ENCODE measurements at regions not wholly inside any gene's neighbourhood (a gene's known extent, or its start where the extent isn't known, plus 50 kb on each side); places are given as distances from the start of the nearest gene placed in this dataset.

DNA sequence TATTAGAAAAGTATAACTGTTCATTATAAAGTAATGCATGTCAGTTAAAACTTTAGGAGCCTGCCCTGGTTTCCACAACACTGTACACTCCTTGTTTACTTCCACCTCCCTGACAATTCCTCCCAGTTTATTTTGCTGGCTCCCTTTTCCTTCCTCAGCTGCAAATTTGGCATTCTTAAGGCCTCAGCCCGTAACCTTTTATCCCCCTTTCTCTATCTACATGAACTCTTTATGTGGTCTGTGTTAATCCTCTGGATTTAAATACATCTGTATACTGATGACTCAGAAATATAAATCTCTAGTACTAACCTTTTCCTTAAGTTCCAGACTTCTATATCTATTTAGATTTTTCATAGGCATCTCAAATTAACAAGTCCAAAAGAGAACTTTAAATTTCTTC lies 143.6 kb downstream of the OTOL1 start:
- TF ChIP-seq, protein P1, sequence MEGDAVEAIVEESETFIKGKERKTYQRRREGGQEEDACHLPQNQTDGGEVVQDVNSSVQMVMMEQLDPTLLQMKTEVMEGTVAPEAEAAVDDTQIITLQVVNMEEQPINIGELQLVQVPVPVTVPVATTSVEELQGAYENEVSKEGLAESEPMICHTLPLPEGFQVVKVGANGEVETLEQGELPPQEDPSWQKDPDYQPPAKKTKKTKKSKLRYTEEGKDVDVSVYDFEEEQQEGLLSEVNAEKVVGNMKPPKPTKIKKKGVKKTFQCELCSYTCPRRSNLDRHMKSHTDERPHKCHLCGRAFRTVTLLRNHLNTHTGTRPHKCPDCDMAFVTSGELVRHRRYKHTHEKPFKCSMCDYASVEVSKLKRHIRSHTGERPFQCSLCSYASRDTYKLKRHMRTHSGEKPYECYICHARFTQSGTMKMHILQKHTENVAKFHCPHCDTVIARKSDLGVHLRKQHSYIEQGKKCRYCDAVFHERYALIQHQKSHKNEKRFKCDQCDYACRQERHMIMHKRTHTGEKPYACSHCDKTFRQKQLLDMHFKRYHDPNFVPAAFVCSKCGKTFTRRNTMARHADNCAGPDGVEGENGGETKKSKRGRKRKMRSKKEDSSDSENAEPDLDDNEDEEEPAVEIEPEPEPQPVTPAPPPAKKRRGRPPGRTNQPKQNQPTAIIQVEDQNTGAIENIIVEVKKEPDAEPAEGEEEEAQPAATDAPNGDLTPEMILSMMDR (IDR thresholded peaks at IDR 0.05), result no peak
- TF ChIP-seq POLR2A (IDR thresholded peaks at IDR 0.05), result no peak

Data from tibial nerve (tissue), 3 donors.